COLO668 (cell line): ENCODE measurements at regions not wholly inside any gene's neighbourhood (a gene's known extent, or its start where the extent isn't known, plus 50 kb on each side); places are given as distances from the start of the nearest gene placed in this dataset.

ENCODE experiments used
- DNase-seq: peaks from one replicate; lab custom pipeline; 2025; ENCODE audit not compliant: unreplicated experiment; lab: John Stamatoyannopoulos, UW

DNA sequence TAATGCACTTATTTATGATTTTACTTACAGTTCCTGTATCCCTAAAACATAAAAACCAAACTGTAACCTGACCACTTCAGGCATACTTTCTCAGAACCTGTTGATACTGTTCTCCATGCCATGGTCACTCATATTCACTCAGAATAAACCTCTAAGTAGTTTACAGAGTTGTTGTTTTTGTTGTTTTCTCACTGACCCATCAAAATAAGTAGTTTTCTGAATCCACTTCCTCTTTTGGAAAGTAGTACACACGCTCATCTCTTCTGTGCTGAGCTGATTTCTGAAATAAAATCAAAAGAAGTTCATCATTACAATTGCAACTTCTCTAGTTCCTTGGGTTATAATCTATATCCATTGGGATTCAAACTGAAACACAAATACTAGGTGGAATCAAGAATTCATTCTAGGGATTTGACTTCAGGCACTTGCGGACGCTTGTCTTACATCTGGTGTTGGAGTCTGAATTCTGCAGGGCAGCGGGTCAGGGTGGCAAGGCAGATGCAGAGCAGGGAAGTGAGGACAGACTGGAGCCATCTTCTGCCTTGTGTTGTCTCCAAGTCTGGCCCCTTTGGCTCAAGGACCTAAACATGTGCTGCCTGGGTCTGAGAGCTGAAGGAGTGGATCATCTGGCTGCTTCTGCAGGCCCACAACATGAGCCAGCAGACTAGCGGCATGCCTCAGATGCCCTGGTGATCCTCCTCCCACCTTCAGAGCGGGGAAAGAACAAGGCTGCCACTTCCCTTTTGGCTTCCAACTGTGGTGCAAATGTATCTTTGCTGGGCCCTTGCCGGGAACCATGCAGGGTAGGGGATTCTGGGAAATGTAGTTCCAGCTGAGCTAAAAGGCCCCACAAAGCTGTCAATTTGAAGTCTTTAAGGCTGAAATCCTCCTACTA lies 167.9 kb upstream of the MYLIP start:
- no peak for DNase-seq

DNA sequence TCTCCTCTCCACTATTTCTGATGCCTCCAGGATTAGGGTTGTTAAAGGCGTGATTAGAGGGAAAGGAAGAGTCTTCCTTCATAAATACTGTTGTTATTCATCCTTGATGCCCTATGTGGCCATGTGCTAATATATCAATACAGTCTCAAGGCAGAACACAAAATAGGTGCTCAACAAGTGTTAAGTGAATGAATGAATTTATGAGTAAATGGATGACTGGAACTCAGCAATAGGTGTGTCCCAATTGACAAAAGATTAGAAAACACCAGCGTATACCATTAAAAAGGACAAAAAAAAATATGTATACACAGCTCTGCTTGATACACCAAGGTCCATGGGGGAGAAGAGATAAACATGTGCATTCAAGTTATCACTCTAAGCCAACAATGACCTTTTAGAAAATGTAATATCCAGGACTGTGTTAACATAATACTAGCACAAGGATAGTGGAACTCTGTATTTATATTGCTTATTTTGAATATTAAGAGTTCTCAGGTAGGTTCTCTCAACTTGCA lies 171.2 kb upstream of the MYLIP start:
- DNase-seq, result no peak

DNA sequence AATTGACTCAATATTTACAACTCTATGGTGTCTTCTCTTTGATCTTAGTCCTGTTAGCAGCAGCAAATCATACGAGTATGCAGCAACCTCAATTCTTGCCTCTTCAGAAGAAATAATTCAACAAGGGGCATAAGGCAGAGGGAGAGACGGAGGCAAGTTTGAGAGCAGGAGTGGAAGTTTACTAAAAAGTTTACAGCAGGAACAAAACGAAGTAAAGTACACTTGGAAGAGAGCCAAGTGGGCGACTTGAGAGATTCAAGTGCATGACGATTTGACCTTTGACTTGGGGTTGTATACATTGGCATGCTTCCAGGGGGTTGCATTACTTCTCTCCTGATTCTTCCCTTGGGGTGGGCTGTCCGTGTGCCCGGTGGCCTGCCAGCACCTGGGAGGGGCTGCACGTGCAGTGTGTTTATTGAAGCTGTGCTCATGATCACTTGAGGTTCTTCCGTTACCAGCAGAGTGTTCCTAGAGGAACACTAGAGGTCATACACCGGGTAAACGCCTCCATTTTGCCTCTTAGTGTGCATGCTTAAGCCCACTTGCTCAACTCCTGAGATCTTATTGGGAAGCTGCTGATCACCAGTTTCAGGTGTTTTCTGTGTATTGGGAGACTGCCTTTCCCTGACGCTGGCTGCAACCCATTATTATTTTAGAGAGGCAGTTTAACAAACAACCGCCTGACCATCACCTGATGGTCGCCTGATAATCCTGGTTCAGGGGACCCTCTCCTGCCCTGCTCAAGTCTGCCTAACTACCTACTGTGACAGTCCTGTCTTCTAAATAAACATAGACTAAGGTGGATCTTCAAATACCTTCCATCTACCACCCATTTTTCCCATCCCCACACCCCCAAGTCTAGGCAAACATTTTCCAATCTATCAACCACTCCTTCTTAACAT lies 172.4 kb upstream of the MYLIP start:
- peak; percentile 22 for DNase-seq

DNA sequence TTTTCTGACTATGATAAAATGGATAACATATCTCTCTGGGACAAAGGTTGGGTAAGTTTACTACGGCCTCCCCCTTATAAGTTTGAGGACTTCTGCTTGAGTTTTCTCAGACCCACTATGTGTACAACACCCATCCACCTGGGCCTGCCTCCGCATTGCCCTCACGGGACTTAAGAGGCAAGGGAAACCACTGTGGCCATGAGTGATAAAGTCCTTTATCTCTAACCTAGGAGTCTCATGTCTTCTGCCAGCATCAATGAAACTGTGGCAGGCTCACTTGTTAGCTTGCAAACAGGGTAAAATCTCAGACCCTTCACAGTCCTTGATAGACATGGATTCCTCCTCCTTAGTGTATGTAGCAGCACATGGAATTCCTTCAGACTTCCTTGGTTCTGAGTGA lies 173.4 kb upstream of the MYLIP start:
- no peak for DNase-seq

DNA sequence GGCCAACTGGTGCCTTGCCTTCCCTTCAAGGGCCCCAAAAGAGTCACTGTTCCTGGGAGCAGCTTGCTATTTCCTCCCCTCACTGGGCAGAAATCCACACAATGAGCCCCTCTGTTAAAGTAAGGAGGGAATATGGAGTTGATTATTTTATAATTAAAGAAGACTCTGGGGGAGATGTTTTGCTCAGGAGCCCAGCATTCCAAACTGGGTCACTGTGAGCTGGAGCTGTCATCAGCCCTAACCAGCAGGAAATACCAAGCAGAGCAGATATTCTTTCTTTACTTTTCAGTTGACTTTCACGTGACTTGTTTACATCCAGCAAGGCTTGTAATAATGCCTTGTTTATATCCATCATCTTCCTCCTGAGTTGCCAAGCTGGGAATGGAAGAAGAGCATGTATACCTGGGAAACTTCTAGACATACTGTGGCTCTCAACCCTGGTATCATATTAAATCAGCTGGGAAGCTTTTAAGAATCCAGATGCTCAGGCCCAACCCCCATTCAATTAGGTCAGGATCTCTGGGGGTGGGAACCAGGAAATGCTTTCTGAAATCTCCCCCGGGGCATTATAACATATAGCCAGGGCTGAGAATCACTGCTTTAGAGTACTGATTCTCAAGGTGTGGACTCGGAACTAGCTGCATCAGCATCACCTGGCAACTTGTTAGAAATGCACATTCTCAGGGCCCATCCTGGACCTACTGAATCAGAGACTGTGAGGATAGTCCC lies 175.6 kb upstream of the MYLIP start:
- DNase-seq, result no peak

DNA sequence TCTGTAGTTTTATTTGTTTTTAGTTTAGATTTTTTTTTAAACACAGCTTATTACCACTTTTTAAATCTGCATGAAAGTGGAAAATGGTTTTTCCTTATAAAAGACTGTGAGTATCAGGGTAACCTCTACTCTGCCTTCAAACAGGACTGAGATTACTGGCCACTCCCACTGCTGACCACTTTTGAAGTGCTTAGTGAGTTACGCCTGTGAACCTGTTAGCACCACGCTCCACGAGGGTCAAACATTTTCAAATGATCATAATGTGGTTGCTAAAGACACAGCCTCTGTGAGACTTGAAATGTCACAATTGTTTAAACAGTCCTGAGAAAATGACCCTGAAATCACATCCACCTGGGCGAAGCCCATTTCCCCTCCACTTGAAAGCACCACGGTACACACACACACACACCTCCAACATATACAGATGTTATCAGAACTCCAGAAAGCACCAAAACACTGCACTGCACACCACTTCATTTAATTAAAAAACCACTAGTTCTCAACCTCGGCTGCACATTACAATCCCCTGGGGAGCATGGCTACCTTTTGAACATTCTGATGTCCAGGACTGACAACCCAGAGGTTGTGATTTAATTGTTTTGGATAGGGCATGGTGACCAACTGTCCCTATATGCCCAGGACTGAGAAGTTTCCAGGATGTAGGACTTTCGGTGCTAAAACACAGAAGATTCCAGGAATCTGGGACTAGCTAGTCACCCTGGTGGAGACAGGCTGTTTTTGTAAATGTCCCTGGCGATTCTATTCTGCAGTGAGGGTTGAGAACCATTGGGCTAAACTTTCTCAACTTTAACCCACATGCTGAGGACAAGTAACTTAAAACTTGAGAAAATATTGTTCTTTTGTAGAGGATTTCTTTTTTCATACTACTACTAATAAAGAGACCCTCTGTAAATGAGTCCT lies 176.4 kb upstream of the MYLIP start:
- DNase-seq, result no peak

DNA sequence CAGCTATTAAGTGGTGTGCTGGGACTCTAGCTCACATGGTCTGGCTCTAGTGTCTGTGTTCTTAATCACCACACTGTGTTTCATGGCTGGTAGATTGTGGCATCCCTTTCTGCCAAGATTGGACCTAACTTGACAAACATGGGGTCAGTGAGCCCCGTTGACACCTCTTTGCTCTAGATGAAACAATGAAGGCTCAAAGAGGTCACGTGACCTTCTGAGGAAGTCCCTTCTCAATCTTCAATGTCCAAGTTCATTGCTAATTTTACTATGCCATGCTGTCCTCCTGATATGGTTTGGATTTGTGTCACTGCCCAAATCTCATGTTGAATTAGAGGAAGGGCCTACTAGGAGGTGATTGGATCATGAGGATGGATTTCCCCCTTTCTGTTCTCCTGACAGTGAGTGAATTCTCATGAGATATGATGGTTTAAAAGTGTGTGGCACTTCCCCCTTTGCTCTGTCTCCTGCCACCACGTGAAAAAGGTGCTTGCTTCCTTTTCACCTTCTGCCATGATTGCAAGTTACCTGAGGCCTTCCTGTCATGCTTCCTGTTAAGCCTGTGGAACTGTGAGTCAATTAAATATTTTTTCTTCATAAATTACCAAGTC lies 177.8 kb upstream of the MYLIP start:
- no peak for DNase-seq

DNA sequence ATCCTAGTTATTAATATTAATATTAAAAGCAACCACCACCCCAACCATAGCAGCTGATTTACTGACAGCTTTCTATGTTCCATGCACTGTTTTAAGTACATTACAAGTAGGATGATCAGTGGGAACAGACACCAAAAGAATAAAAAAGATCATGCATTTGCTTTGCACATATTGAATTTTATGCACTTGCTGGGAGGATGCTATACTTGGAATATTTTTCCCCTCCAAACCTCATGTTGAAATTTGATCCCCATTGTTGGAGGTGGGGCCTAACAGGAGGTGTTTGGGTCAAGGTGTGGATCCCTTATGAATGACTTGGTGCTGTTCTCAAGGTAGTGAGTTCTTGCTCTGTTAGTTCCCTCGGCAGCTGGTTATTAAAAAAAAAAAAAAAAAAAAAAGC lies 178.9 kb upstream of the MYLIP start:
- no peak for DNase-seq

DNA sequence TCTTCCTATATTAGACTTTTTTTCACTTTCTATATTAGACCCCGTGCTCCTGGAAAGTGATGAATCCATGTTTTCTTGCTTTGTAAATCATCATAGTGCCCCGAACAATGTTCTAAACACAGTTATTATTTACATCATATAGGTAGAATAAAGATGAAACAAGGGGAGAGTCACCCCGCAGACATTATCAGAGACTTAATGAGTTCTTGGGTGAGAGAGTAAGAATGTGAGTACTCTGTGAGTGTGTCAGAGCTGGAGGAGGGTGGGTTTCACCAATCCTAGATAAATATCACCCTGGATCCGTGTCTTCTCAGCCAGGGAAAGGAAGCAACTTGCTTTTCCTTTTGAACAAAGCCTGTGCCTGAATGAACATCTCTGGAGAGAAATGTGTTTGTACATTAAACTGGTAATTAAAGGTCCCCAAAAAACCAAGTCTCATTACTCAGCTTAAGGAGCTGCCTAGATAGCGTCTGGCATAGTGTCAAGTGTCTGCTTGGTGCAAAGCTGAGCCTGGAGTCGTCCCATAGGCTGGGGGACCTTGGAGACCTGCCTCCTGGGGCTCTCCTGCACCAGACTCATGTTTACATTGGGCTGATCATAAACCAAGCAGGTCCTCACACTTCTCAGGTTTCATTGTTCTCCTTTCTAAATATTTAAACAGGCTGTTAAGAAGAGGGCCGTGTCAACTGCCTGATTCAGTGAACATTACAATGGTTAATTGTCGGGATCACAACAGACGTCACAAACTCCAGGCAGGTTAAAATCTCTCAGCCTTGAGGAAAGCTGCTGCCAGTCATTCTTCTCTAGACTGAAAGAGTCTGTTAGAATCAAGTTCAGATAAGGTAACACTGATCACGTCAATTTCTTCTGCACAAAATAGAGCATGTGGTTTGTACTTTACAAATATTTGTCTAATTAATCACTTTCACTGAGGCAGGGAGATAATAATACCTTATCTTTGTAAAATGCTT lies 179.7 kb upstream of the MYLIP start:
- peak; percentile 68 for DNase-seq

DNA sequence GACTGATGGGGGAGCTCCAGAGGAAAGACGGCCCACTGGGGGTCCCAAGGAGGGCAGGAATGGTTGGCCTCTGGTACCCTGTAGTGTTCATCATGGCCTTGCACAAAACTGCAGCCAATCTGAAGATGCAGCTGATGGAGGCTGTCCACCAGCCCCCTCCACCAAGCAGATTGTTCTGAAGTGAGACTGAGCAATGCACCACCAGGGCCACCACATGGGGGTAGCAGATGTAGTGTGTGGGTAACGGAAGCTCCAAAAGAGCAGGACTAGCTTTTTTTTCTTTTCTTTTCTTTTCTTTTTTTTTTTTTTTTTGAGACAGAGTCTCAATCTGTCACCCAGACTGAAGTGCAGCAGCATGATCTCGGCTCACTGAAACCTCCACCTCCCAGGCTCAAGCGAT lies 181.0 kb upstream of the MYLIP start:
- DNase-seq, result no peak

DNA sequence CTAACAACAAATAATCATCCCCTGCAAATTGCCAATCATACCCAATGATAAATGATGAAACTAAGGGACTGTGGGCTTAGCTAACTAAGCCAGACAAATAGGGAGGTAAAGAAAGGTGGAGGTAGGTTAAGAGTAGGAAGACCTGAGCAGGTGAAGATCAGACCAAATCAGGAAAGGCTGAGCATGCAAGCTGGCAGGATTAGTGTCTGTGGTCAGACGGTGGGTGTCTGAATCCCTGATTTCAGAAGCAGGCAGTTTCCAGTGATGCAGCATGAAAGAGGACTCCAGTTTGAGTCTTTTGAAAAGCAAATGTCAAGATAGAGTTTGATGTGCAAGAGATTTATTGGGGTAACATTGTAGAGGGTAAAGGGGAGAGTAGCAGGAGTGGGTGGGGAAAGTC lies 181.4 kb upstream of the MYLIP start:
- no peak for DNase-seq

DNA sequence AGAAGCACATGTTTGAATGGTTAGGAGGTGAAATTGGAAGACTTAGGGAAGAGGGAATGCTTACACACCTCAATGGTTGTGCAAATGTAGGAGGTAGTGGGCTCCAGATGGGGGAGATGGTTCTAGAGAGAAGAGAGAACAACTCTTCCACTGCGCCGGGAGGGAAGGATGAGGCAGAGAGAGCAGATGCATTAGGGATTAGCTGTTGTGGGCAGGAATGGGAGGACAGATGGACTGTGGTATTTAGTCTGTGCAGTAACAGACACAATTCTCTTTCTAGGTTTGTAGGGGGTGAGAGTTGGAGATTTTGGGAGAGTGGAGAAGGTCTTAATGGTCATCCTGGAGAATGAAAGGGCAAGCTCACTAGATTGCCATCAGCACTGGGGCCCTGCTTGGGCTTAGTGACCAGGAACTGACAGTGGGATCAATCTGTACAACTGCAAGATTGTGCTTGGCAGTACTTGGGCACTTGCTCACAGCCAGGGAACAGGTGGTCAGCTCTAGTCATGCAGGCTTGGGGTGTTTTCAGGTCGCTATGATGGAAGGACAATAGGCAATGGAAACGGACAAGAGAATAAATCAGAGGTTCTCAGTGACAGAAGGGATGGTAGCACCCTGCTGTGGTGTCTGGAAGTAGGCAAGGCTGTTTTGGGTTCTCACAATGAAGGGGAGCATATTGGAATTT lies 182.0 kb upstream of the MYLIP start:
- no peak for DNase-seq

DNA sequence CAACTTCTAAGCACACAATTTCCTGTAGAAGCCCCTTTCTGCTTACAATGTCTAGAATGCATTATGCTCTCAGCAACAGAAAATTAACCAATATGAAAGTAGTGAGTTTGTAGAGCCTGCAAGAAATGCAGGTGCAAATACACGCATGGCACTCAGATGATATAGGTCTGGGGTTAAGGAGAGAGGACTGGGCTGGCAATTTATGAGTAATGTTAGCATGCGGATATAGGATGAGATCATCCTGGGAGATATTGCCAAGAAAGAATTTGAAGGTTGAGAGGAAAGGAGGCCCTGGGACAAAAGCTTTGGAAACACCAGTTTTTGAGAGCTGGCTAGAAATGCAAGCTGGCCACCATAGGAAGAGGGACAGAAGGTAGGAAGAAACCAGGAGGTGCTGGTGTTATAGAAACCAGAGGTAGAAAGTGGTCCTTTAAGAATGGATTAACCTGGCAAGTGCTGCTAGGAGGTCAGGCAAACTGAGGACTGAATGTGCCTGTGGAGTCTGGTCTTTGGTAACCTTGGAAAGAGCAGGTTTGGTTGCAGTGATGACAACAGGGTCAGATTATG lies 183.2 kb upstream of the MYLIP start:
- DNase-seq, result no peak

DNA sequence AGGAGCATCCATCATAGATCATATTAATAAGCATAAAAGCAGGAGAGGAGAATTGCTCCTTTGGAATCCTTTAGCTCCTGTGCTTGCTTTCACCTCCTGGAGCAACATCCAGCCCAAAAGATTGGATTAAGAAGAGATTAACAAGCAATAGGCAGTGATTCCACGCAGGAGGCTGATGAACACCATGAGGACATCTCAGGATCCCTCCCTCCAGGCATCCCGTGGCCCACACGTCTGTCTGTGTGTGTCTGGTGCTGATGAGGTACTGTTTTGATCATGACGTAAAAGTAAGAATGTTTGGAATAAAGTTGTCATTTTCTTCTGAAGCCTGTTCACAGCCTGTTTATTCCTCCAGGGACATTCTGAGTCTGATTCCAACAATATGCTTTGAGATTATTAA lies 185.5 kb upstream of the MYLIP start:
- no peak for DNase-seq

DNA sequence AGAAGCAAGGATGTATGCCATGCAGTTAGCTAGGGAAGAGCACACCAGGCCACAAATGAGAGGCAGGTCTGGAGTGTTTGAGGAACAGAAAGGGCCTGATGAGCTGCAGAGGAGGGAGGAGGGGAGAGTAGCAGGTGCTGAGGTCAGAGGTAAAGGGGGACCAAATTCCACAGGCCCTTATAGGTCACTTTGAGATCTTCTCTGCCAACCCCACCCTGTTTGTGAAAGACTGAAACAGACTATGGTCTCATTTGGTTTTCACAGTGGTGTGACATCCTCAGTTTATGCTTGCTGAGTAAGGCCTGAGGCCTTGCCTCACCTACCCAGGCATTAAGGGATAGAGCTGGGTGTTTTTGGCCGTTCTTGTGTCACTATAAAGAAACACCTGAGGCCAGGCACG lies 187.7 kb upstream of the MYLIP start:
- no peak for DNase-seq

DNA sequence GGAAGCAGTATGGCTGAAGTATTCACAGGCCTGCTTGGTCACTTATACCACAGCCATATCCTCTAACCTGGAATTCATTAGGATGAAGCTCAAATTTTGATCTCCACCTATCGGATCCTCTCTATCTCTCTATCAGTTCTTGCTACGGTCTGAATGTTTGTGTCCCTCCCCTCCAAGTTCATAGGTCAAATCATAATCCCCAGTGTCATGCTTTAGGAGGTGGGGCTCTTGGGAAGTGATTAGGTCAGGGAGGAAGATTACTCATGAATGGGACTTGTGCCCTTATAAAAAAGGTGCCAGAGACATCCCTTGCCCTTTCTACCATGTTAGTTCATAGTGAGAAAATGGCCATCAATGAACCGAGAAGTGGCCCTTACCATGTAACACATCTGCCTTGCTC lies 190.8 kb upstream of the MYLIP start:
- DNase-seq, result no peak

DNA sequence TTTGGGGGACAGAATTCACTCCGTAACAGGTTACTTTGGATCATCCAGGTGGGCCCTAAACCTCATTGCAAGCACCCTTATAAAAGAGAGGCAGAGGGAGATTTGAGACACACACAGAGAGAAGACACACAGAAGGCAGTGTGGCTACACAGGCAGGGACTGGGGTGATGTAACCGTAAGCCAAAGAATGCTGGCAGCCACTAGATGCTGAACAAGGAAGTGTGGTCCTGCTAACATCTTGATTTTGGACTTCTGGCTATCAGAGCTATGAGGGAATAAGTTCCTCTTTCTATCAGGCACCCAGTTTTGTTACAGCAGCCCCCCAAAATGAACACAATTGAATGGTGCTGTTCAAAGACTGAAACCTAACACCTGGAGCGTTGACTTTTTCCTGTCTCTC lies 191.3 kb upstream of the MYLIP start:
- DNase-seq, result no peak

DNA sequence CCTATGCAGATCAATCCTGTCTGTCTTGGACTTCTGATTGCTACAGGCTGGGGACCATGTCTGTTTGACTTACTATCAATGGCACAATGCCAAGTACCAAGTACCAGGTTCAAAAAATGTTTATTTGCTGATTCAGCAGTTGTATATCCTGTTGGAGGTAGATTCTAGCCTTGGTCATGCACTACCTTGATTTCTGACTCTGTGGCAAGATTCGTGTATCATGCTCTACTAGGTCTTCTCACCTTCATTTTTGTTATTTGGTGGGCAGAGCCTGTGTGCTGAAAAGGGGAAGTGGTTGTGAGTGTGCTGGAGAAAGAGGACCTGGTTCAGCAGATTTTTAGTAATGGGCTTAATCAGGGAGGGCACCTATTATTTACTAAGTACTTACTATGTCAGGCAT lies 192.4 kb upstream of the MYLIP start:
- no peak for DNase-seq
